ENCODE measurements at regions not wholly inside any gene's neighbourhood (a gene's known extent, or its start where the extent isn't known, plus 50 kb on each side); places are given as distances from the start of the nearest gene placed in this dataset.
"Not testable (repeated sequence)": the region's sequence is repeated elsewhere in the genome, so short reads cannot be mapped to it uniquely, and the experiment has no call there.

GRCh38 chr7:32658034-32658433 is 162.7 kb downstream of the AVL9 start:
- TF ChIP-seq, protein P1, sequence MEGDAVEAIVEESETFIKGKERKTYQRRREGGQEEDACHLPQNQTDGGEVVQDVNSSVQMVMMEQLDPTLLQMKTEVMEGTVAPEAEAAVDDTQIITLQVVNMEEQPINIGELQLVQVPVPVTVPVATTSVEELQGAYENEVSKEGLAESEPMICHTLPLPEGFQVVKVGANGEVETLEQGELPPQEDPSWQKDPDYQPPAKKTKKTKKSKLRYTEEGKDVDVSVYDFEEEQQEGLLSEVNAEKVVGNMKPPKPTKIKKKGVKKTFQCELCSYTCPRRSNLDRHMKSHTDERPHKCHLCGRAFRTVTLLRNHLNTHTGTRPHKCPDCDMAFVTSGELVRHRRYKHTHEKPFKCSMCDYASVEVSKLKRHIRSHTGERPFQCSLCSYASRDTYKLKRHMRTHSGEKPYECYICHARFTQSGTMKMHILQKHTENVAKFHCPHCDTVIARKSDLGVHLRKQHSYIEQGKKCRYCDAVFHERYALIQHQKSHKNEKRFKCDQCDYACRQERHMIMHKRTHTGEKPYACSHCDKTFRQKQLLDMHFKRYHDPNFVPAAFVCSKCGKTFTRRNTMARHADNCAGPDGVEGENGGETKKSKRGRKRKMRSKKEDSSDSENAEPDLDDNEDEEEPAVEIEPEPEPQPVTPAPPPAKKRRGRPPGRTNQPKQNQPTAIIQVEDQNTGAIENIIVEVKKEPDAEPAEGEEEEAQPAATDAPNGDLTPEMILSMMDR (IDR thresholded peaks at IDR 0.05): no peak
- DNase-seq: no peak
- Histone ChIP-seq H3K4me3 (no peak overlapping the region), H3K27me3 (no peaks in the 10 kb centered on the region), H3K4me1 (no peaks in the 10 kb centered on the region), H3K36me3 (no peaks in the 10 kb centered on the region), H3K27ac (no peak overlapping the region), H3K9me3 (no peaks in the 10 kb centered on the region)
- intact Hi-C loops (cut with DNase I; ENCODE audit: low total_unique reads): no loop called here

DNA sequence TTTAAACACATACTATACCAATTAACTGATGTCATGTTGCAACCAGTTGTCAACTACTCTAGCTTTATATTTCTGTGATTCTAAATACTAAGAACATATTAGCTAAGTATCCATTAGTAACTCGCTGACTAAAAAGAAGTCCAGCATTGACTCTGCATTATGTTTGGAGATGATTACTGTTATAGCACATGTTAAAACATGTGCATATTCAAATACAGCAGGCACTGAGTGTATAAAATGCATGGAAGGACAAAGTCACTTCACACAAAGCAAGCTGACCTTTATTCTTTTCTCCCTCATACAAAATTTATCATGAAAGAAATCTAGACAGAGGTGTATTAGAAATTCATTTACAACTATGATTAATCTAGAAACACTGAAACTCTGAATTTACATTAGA is 159.3 kb downstream of the AVL9 start:
- DNase-seq; H3K36me3 ChIP-seq; H3K27ac ChIP-seq; H3K4me1 ChIP-seq; H3K4me3 ChIP-seq; H3K27me3 ChIP-seq; H3K9me3 ChIP-seq; intact Hi-C loops (cut with DNase I; ENCODE audit: low total_unique reads): not testable (repeated sequence)

DNA sequence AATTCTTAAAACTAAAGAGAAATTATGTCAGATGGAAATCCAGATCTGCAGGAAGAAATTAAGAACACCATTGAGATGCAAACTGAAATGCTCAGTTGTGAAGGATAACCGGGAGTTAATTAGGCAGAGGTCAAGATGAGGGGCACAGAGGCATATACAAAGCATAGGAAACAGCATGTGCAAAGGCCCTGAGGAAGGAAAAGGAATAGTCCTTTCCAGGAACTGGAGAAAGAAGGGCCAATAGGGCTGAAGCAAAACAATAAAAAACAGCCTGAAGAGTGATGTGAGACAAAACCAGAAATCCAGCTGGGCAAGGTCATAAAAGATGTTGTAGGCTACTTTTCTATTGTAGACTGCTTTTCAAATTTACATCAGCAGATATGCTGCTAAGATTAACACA is 155.1 kb downstream of the AVL9 start:
- H3K9me3 ChIP-seq; intact Hi-C loops (cut with DNase I; ENCODE audit: low total_unique reads); H3K27me3 ChIP-seq; H3K36me3 ChIP-seq; DNase-seq; H3K27ac ChIP-seq; H3K4me3 ChIP-seq; H3K4me1 ChIP-seq: not testable (repeated sequence)

DNA sequence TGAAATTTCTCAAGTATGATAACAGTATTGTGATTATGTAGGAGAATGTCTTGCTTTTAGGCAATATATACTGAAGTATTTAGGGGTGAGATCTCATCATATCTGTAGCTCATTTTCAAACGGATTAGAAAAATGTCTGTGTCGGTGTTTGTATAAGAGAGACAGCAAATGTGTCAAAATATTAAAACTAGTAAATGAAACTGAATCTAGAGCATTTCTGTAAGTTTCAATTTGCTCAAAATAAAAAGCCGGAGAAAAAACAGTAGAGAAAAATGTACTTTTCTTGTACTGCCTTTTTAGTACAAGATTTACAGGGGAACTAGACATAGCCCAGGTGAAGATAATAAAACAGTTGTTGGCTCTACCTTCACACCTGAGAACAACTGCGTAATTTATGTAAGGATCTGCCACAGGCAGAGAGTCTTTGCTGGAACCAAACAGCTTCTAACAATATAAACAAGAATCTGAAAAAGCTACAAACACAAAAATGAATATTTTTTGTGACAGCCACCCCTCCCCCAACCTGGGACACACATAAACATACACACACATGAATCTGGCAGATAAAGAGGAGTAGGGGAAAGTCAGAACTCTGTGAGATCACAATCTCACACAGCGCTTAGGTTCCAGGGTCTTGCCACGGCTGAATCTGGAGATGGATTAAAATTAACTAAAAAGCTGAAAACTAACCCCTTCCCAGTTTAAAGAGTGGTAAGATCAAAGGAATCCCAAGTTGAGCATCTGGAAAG is 153.3 kb downstream of the AVL9 start:
- H3K36me3 ChIP-seq: no peaks in the 10 kb centered on the region
- no peak for DNase-seq
- TF ChIP-seq, protein P1 (IDR thresholded peaks at IDR 0.05): no peak
- H3K27ac ChIP-seq: no peak overlapping the region
- no peaks in the 10 kb centered on the region for H3K9me3 ChIP-seq
- intact Hi-C loops (cut with DNase I; ENCODE audit: low total_unique reads): no loop called here
- H3K4me3 ChIP-seq: no peak overlapping the region
- no peaks in the 10 kb centered on the region for H3K27me3 ChIP-seq
- no peaks in the 10 kb centered on the region for H3K4me1 ChIP-seq

- H3K4me3 ChIP-seq; H3K4me1 ChIP-seq; intact Hi-C loops (cut with DNase I; ENCODE audit: low total_unique reads); H3K27ac ChIP-seq; DNase-seq; H3K9me3 ChIP-seq; H3K27me3 ChIP-seq: not testable (repeated sequence)
- peaks cover 0 to 12% (median 0%) of the 10 kb centered on the region in 3 donors for H3K36me3 ChIP-seq
These were observed 150.0 kb downstream of the AVL9 start for GRCh38 chr7:32645255-32645654.

DNA sequence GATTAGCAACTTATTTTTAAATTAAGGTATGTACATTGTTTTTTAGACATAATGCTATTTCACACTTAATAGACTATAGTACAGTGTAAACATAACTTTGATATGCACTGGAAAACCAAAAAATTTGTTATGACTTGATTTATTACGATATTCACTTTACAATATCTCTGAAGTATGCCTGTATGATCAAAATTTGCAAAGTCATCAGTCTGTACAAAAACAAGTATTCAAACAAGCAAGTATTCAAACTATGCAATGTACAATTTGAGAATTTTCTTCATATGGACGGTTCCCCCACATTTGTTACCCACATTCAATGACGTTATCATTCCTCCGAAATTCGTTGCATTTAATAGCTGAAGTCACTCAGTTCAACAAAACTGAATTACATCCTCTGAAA is 147.9 kb downstream of the AVL9 start:
- TF ChIP-seq, protein P1 (IDR thresholded peaks at IDR 0.05): no peak
- H3K4me3 ChIP-seq: no peak overlapping the region
- H3K27me3 ChIP-seq: no peaks in the 10 kb centered on the region
- no peak overlapping the region for H3K27ac ChIP-seq
- no peak for DNase-seq
- H3K36me3 ChIP-seq: peaks cover 0 to 12% (median 0%) of the 10 kb centered on the region in 3 donors
- no peaks in the 10 kb centered on the region for H3K4me1 ChIP-seq
- intact Hi-C loops (cut with DNase I; ENCODE audit: low total_unique reads): no loop called here
- no peaks in the 10 kb centered on the region for H3K9me3 ChIP-seq

- no peaks in the 10 kb centered on the region for H3K27me3 ChIP-seq
- no peak overlapping the region for H3K27ac ChIP-seq
- TF ChIP-seq, protein P1 (IDR thresholded peaks at IDR 0.05): no peak
- no peak overlapping the region for H3K4me3 ChIP-seq
- H3K9me3 ChIP-seq: no peaks in the 10 kb centered on the region
- no peak for DNase-seq
- intact Hi-C loops (cut with DNase I; ENCODE audit: low total_unique reads): no loop called here
- no peaks in the 10 kb centered on the region for H3K4me1 ChIP-seq
- peaks cover 5 to 12% (median 5%) of the 10 kb centered on the region in 3 donors for H3K36me3 ChIP-seq
These were observed 143.8 kb downstream of the AVL9 start for GRCh38 chr7:32639122-32639521.

- H3K27ac ChIP-seq; H3K27me3 ChIP-seq; intact Hi-C loops (cut with DNase I; ENCODE audit: low total_unique reads); H3K9me3 ChIP-seq; H3K4me3 ChIP-seq; H3K4me1 ChIP-seq; DNase-seq: not testable (repeated sequence)
- peaks cover 5 to 12% (median 5%) of the 10 kb centered on the region in 3 donors for H3K36me3 ChIP-seq
These were observed 143.3 kb downstream of the AVL9 start for GRCh38 chr7:32638479-32639121.

Data from tibial artery (tissue), 4 donors.